DOHH2 (cell line): ENCODE measurements at regions not wholly inside any gene's neighbourhood (a gene's known extent, or its start where the extent isn't known, plus 50 kb on each side); places are given as distances from the start of the nearest gene placed in this dataset.

Experiments
- CTCF ChIP-seq: fragments of 200-600 bp; sonication (generic); IDR thresholded peaks from one replicate; pipeline ENCODE4 v1.5.1; 2014; ENCODE audit warnings: antibody characterized with exemption, mild to moderate bottlenecking, low read depth, low read length; ENCODE audit not compliant: poor library complexity, severe bottlenecking
- EZH2phosphoT487 ChIP-seq: fragments of 200-600 bp; sonication (generic); IDR thresholded peaks from 2 replicates; pipeline ENCODE4 v1.6.1; 2017; ENCODE audit warnings: borderline replicate concordance, mild to moderate bottlenecking, antibody characterized with exemption, low read length, moderate library complexity, mixed read lengths

- TF ChIP-seq CTCF, result no peak
- no peak for TF ChIP-seq EZH2phosphoT487
Measured at GRCh38 chr4:170420255-170420693, 330.5 kb upstream of the AADAT start.
